ENCODE measurements at regions not wholly inside any gene's neighbourhood (a gene's known extent, or its start where the extent isn't known, plus 50 kb on each side); places are given as distances from the start of the nearest gene placed in this dataset.

DNA sequence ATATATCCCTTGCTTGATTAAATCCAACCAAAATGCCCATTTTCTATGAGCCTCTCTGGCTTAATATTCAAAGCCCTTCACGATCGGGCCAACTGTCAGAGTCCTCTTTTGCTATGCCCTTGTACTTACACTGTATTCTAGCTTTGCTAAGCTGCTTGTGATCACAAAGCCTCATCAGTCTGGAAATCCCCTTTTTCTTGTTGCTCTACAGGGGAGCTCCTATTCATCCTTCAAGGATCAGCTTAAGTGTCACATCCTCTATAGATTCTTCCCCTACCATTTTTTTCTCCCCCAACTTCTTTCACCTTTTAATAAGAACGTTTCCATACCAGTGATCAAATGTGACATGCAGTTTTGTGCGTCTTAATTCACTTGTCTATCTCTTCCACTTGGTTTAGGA lies 450.4 kb upstream of the CHD1 start:
- H3K36me3 ChIP-seq (ENCODE audit: control insufficient read depth, insufficient read depth, low read length): no peaks in the 10 kb centered on the region

DNA sequence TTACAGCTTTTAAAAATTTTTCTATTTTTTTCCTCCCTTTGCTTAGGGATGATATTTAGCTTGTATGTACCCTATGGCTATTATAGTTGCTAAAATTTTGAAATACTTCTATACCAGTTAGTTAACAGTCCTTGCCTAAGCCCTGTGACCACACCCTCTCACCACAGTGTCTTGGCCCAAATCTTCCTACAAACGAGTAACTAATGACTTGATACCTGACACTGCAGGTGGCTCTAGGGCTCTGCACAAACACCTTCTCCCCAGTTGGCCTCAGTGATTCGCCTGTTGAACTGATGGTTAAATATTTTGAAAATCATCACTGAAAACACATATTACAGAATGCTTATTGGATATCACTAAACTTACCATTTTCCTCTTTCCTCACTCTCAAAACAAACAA lies 449.6 kb upstream of the CHD1 start:
- TF ChIP-seq, protein P1, sequence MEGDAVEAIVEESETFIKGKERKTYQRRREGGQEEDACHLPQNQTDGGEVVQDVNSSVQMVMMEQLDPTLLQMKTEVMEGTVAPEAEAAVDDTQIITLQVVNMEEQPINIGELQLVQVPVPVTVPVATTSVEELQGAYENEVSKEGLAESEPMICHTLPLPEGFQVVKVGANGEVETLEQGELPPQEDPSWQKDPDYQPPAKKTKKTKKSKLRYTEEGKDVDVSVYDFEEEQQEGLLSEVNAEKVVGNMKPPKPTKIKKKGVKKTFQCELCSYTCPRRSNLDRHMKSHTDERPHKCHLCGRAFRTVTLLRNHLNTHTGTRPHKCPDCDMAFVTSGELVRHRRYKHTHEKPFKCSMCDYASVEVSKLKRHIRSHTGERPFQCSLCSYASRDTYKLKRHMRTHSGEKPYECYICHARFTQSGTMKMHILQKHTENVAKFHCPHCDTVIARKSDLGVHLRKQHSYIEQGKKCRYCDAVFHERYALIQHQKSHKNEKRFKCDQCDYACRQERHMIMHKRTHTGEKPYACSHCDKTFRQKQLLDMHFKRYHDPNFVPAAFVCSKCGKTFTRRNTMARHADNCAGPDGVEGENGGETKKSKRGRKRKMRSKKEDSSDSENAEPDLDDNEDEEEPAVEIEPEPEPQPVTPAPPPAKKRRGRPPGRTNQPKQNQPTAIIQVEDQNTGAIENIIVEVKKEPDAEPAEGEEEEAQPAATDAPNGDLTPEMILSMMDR (IDR thresholded peaks at IDR 0.05; ENCODE audit: insufficient read depth, low read length, poor library complexity, severe bottlenecking): no peak
- H3K4me3 ChIP-seq (replicated peaks; ENCODE audit: low read depth, low read length): no peak overlapping the region
- no peak for DNase-seq (ENCODE audit: extremely low read depth, insufficient read length)
- H3K27me3 ChIP-seq (replicated peaks; ENCODE audit: control insufficient read depth, insufficient read depth, low read length): no peaks in the 10 kb centered on the region
- H3K36me3 ChIP-seq (ENCODE audit: control insufficient read depth, insufficient read depth, low read length): no peaks in the 10 kb centered on the region

More for the DNA sequence above, 450.4 kb upstream of the CHD1 start:
- Histone ChIP-seq H3K4me3 (replicated peaks; ENCODE audit: low read depth, low read length) (no peak overlapping the region), H3K27me3 (replicated peaks; ENCODE audit: control insufficient read depth, insufficient read depth, low read length) (no peaks in the 10 kb centered on the region)
- TF ChIP-seq, protein P1 (IDR thresholded peaks at IDR 0.05; ENCODE audit: insufficient read depth, low read length, poor library complexity, severe bottlenecking): no peak
- DNase-seq (ENCODE audit: extremely low read depth, insufficient read length): no peak

DNA sequence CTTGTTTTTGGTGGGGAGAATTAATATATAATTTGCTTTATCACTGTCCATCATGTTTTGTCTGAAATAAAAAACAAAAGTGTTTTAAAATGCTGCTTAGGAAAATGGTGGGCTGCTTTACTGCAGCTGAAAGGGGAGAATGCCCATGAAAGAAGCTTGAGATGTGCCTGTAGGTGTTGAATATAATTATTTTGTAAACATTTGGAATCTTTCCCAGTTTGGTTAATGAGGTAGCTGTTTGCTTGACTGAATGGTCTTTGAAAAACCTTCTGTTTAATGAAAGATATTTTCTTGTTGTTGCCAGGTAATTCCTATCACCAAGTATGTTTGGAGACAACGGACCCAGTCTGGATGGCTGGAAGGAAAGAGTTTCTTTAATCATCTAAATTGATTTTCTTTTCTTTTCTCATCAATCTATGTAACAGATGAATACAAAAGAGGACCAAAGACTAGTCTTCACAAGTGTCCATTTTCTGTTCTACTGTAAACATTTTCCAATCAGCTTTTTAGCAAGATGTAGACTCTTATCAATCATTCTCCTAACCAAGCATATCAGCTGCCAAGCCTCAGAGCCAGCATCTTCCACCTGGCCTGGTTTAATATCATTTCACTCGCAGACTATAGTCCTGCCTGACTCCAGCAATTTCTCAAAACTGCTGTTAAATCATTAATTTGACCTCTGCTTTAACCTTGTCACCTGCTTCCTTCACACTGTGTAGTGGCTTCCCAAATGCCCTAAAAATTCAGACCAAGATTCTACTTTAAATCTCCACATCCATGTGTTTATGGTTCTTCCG lies 441.2 kb upstream of the CHD1 start:
- TF ChIP-seq, protein P1 (IDR thresholded peaks at IDR 0.05; ENCODE audit: insufficient read depth, low read length, poor library complexity, severe bottlenecking): no peak
- DNase-seq (ENCODE audit: extremely low read depth, insufficient read length): no peak
- H3K36me3 ChIP-seq (ENCODE audit: control insufficient read depth, insufficient read depth, low read length): no peaks in the 10 kb centered on the region
- no peaks in the 10 kb centered on the region for H3K27me3 ChIP-seq (replicated peaks; ENCODE audit: control insufficient read depth, insufficient read depth, low read length)
- H3K4me3 ChIP-seq (replicated peaks; ENCODE audit: low read depth, low read length): no peak overlapping the region

DNA sequence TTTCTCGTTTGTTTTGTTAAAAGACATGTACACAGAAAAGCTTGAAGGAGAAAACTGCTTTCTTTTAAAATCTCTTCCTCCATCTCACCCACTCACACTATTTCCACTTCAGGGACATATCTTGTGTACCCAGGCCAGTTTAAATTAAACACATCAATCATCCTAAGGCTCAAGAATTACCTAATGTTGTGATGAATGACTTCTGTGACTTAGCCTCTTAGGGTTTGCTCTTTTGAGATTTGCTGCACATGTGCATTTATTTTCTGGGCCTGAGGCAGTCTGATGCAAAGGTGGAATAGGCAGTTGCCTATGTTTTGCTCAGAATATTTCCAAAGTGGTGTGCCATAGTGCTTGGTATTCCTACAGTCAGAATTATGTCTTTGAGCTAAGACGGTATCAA lies 439.9 kb upstream of the CHD1 start:
- Histone ChIP-seq H3K36me3 (ENCODE audit: control insufficient read depth, insufficient read depth, low read length) (no peaks in the 10 kb centered on the region), H3K27me3 (replicated peaks; ENCODE audit: control insufficient read depth, insufficient read depth, low read length) (no peaks in the 10 kb centered on the region), H3K4me3 (replicated peaks; ENCODE audit: low read depth, low read length) (no peak overlapping the region)
- TF ChIP-seq, protein P1 (IDR thresholded peaks at IDR 0.05; ENCODE audit: insufficient read depth, low read length, poor library complexity, severe bottlenecking): no peak
- no peak for DNase-seq (ENCODE audit: extremely low read depth, insufficient read length)

DNA sequence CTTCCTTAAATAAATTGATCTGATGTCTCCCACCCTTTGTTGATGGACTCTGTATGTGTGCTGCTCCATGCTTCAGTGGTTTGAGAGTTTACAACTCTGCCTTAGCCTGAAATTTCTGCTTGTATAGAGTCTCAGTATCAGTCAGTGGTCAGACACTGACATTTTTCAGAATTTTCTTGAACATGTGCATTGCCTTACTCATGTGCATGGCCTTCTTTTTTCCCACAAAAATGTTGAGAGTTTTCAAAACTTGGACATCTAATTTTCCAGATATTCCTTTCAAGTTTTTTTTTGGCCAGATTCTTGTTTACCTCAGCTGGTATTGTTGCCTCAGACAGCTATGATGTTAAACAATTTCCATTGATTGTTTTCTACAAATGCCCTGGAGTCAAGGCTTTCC lies 427.1 kb upstream of the CHD1 start:
- H3K27me3 ChIP-seq (replicated peaks; ENCODE audit: control insufficient read depth, insufficient read depth, low read length): no peaks in the 10 kb centered on the region
- no peak for DNase-seq (ENCODE audit: extremely low read depth, insufficient read length)
- no peaks in the 10 kb centered on the region for H3K36me3 ChIP-seq (ENCODE audit: control insufficient read depth, insufficient read depth, low read length)
- TF ChIP-seq, protein P1 (IDR thresholded peaks at IDR 0.05; ENCODE audit: insufficient read depth, low read length, poor library complexity, severe bottlenecking): no peak
- H3K4me3 ChIP-seq (replicated peaks; ENCODE audit: low read depth, low read length): no peak overlapping the region

Measured in GM06990 (cell line).